ENCODE measurements at regions not wholly inside any gene's neighbourhood (a gene's known extent, or its start where the extent isn't known, plus 50 kb on each side); places are given as distances from the start of the nearest gene placed in this dataset.

GRCh38 chr2:160582081-160582480 is 88.5 kb upstream of the RBMS1 start:
- Mint-ChIP-seq H3K36me3 (ENCODE audit: low read depth) (no peaks in the 10 kb centered on the region), H3K27me3 (ENCODE audit: low read depth, poor library complexity) (no peaks in the 10 kb centered on the region)

GRCh38 chr2:160582490-160583145 is 89.0 kb upstream of the RBMS1 start:
- peak; percentile 7 for DNase-seq
- Mint-ChIP-seq H3K4me1 (peaks cover 28% of the 10 kb centered on the region), H3K27me3 (ENCODE audit: low read depth, poor library complexity) (no peaks in the 10 kb centered on the region), H3K36me3 (ENCODE audit: low read depth) (no peaks in the 10 kb centered on the region), H3K9me3 (peaks cover 4% of the 10 kb centered on the region), H3K27ac (peak overlapping the region; percentile 49), H3K4me3 (no peak overlapping the region)
- TF ChIP-seq, protein P1, sequence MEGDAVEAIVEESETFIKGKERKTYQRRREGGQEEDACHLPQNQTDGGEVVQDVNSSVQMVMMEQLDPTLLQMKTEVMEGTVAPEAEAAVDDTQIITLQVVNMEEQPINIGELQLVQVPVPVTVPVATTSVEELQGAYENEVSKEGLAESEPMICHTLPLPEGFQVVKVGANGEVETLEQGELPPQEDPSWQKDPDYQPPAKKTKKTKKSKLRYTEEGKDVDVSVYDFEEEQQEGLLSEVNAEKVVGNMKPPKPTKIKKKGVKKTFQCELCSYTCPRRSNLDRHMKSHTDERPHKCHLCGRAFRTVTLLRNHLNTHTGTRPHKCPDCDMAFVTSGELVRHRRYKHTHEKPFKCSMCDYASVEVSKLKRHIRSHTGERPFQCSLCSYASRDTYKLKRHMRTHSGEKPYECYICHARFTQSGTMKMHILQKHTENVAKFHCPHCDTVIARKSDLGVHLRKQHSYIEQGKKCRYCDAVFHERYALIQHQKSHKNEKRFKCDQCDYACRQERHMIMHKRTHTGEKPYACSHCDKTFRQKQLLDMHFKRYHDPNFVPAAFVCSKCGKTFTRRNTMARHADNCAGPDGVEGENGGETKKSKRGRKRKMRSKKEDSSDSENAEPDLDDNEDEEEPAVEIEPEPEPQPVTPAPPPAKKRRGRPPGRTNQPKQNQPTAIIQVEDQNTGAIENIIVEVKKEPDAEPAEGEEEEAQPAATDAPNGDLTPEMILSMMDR (IDR thresholded peaks at IDR 0.05) = no peak

More at GRCh38 chr2:160582081-160582480, 88.5 kb upstream of the RBMS1 start:
- Mint-ChIP-seq H3K4me3 (no peak overlapping the region), H3K4me1 (peaks cover 28% of the 10 kb centered on the region), H3K9me3 (peaks cover 8% of the 10 kb centered on the region), H3K27ac (no peak overlapping the region)
- TF ChIP-seq, protein P1 (IDR thresholded peaks at IDR 0.05) = no peak
- DNase-seq = no peak

GRCh38 chr2:160583146-160583535 is 89.5 kb upstream of the RBMS1 start:
- peaks cover under 1% of the 10 kb centered on the region for H3K27me3 Mint-ChIP-seq (ENCODE audit: low read depth, poor library complexity)
- peaks cover 2% of the 10 kb centered on the region for H3K9me3 Mint-ChIP-seq
- H3K36me3 Mint-ChIP-seq (ENCODE audit: low read depth) = no peaks in the 10 kb centered on the region
- H3K27ac Mint-ChIP-seq = peak overlapping the region; percentile 49
- H3K4me1 Mint-ChIP-seq = peaks cover 28% of the 10 kb centered on the region
- TF ChIP-seq, protein P1 (IDR thresholded peaks at IDR 0.05) = no peak
- no peak for DNase-seq
- H3K4me3 Mint-ChIP-seq = no peak overlapping the region

DNA sequence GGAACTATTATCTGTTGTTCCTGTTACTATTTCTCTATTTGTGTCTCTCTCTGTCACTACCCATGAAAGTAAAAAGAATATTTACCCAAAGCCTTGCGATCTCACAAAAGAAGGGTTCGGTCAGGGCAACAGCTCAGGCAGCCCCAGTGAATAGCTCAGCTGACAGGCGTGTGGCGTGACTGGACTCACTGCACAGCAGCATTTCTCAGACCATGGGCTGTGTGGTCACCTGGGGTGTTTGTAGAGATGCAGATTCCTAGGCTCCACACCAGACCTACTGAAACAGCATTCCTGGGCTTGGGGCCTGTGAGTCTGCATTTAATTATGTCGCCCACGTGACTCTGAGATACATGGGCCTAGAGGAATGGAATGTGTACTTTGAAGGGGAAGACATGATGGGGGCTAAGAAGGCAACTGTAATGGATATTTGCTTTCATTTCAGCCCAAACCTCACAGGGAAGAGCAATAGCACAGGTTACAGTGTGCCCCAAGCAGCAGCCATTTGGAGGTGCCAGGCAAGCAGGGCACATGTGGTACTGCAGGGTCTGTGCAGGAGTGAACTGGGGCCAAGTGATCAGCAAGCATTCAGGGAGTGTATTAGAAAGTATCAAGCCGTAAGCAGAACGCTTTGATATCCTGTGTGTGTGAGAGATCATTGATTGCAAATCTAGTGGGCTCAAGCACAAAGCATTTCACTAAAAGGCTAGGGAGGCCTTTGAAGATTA is 90.4 kb upstream of the RBMS1 start:
- no peak for DNase-seq
- Mint-ChIP-seq H3K4me1 (peaks cover 28% of the 10 kb centered on the region), H3K36me3 (ENCODE audit: low read depth) (no peaks in the 10 kb centered on the region), H3K27me3 (ENCODE audit: low read depth, poor library complexity) (peaks cover 3% of the 10 kb centered on the region), H3K4me3 (no peak overlapping the region), H3K9me3 (no peaks in the 10 kb centered on the region), H3K27ac (no peak overlapping the region)
- TF ChIP-seq, protein P1 (IDR thresholded peaks at IDR 0.05) = no peak

DNA sequence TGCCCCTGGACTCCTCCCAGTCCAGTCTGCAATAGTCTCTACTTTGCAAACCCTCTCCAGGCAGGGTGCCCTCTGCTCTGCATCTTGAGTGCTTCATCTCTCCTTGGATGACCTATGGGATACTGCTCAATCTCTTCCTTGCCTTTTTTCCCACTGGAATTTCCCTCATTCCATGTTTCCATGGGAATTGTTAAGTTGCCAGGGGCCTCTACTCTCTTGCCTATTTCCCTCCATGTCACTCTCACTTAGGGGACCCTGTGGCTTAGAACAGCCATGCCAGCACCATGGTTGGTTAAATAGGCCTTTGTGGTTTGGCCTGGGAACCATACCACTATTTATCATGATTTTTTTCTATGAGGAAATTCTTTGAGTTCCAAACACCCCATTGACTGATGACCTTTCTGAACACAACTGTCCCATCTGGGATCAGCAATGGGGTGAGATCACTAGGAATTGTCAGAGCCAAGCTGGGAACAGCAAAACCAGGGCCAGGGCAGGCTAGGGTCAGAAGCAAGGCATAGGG is 91.4 kb upstream of the RBMS1 start:
- Mint-ChIP-seq H3K4me3 (no peak overlapping the region), H3K27ac (no peak overlapping the region), H3K36me3 (ENCODE audit: low read depth) (no peaks in the 10 kb centered on the region), H3K4me1 (peaks cover 28% of the 10 kb centered on the region), H3K27me3 (ENCODE audit: low read depth, poor library complexity) (peaks cover 3% of the 10 kb centered on the region), H3K9me3 (peaks cover 4% of the 10 kb centered on the region)
- no peak for DNase-seq
- TF ChIP-seq, protein P1 (IDR thresholded peaks at IDR 0.05) = no peak

Measured in nephron progenitor cell (in vitro differentiated cells).